Sigmoid colon (tissue), 4 donors: ENCODE measurements at regions not wholly inside any gene's neighbourhood (a gene's known extent, or its start where the extent isn't known, plus 50 kb on each side); places are given as distances from the start of the nearest gene placed in this dataset.

Experiments used
- EP300 ChIP-seq, 4 donors: sonication (generic); formaldehyde crosslinking; IDR thresholded peaks; one replicate each; pipeline ENCODE4 v1.6.1; 2017; ENCODE audit warnings: antibody characterized with exemption in 4 of 4
- POLR2A ChIP-seq, 2 donors: fragments of 450-650 bp; IDR thresholded peaks; one replicate each; pipeline ENCODE4 v1.6.1; 2016; ENCODE audit warnings: antibody characterized with exemption in 2 of 2, mild to moderate bottlenecking in 2 of 2, moderate library complexity in 2 of 2
- TF ChIP-seq, protein P1 (sequence below), 4 experiments: fragments of 450-650 bp in 3 of 4; fragments of 200-600 bp in 1 of 4; IDR thresholded peaks; one replicate each; pipeline ENCODE4 v1.5.1; 2016 to 2019; ENCODE audit warnings: antibody characterized with exemption in 4 of 4, mild to moderate bottlenecking in 3 of 4, moderate library complexity in 2 of 4

DNA sequence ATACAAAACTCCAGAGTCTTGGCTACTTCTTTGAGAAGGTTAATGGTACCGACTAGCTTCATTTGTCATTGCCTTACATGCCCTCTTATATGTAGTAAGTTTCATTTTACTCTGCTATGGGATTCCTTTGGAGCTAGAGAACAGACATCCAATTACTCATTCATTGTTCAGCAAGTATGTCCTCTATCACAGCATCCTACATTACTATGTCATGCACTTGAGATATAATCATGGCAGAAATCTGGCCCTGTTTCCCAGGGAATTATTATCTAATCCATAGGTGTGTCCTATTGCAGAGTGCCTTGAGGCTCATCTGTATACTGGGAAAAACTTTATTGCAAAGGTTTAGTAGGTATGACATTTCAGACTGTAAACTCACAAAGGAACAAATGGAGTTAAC, 333.1 kb upstream of the NECTIN3 start:
- TF ChIP-seq EP300 (IDR thresholded peaks at IDR 0.05) (no peak), POLR2A (IDR thresholded peaks at IDR 0.05) (no peak)
- TF ChIP-seq, protein P1, sequence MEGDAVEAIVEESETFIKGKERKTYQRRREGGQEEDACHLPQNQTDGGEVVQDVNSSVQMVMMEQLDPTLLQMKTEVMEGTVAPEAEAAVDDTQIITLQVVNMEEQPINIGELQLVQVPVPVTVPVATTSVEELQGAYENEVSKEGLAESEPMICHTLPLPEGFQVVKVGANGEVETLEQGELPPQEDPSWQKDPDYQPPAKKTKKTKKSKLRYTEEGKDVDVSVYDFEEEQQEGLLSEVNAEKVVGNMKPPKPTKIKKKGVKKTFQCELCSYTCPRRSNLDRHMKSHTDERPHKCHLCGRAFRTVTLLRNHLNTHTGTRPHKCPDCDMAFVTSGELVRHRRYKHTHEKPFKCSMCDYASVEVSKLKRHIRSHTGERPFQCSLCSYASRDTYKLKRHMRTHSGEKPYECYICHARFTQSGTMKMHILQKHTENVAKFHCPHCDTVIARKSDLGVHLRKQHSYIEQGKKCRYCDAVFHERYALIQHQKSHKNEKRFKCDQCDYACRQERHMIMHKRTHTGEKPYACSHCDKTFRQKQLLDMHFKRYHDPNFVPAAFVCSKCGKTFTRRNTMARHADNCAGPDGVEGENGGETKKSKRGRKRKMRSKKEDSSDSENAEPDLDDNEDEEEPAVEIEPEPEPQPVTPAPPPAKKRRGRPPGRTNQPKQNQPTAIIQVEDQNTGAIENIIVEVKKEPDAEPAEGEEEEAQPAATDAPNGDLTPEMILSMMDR (IDR thresholded peaks at IDR 0.05): no peak
